Spleen (tissue), 11 donors: ENCODE measurements at regions not wholly inside any gene's neighbourhood (a gene's known extent, or its start where the extent isn't known, plus 50 kb on each side); places are given as distances from the start of the nearest gene placed in this dataset.

Experiments
- DNase-seq: peaks from one replicate; pipeline ENCODE4 v3.0.0-alpha.2; 2020
- H3K27ac ChIP-seq, 8 donors: fragments of 200-600 bp; sonication (generic) in 7 of 8; 1 replicate in 4 of 8; 2 replicates in 4 of 8; pipeline versions ENCODE4 v1.5.0 to v1.8.0; 2016 to 2021; ENCODE audit warnings: inconsistent platforms in 4 of 8, mild to moderate bottlenecking in 4 of 8, moderate library complexity in 1 of 8
- H3K27me3 ChIP-seq, 7 donors: fragments of 200-600 bp; sonication (generic) in 6 of 7; replicated peaks in 1 of 7; 1 replicate in 4 of 7; 2 replicates in 3 of 7; pipeline versions ENCODE4 v1.5.0 to v1.8.0; 2016 to 2021; ENCODE audit warnings: inconsistent platforms in 3 of 7, mild to moderate bottlenecking in 1 of 7
- H3K36me3 ChIP-seq, 6 donors: fragments of 200-600 bp; sonication (generic) in 5 of 6; 1 replicate in 4 of 6; 2 replicates in 2 of 6; pipeline versions ENCODE4 v1.5.0 to v1.8.0; 2016 to 2021; ENCODE audit warnings: inconsistent platforms in 2 of 6
- H3K4me1 ChIP-seq, 6 donors: fragments of 200-600 bp; sonication (generic) in 5 of 6; 1 replicate in 3 of 6; 2 replicates in 3 of 6; pipeline versions ENCODE4 v1.5.0 to v1.8.0; 2016 to 2021; ENCODE audit warnings: inconsistent platforms in 3 of 6
- H3K4me3 ChIP-seq, 8 donors: fragments of 200-600 bp; sonication (generic) in 7 of 8; 1 replicate in 4 of 8; 2 replicates in 4 of 8; pipeline versions ENCODE4 v1.5.0 to v1.8.0; 2016 to 2021; ENCODE audit warnings: inconsistent platforms in 4 of 8, mild to moderate bottlenecking in 4 of 8, moderate library complexity in 2 of 8
- H3K9me3 ChIP-seq, 8 donors: fragments of 200-600 bp; sonication (generic) in 7 of 8; 1 replicate in 4 of 8; 2 replicates in 4 of 8; pipeline versions ENCODE4 v1.5.0 to v1.8.0; 2016 to 2021; ENCODE audit warnings: inconsistent platforms in 4 of 8
- POLR2A ChIP-seq, 3 donors: fragments of 450-650 bp; IDR thresholded peaks; one replicate each; pipeline ENCODE4 v1.5.1; 2017; ENCODE audit warnings: antibody characterized with exemption in 3 of 3, mild to moderate bottlenecking in 1 of 3
- POLR2AphosphoS5 ChIP-seq, 3 donors: sonication (generic); formaldehyde crosslinking; IDR thresholded peaks; one replicate each; pipeline ENCODE4 v1.5.1; 2017; ENCODE audit warnings: antibody characterized with exemption in 3 of 3
- WGBS, 5 donors: extraction: QIAGEN DNeasy Blood & Tissue Kit in 3 of 5; methylation state at CpG; one replicate each; pipeline versions ENCODE4 v1.1.5 to v1.1.7; 2013 to 2018; 5-methylcytosine and 5-hydroxymethylcytosine counted together
- intact Hi-C: fragments of 100-400 bp; cut with DNase I; formaldehyde crosslinking; loops from one replicate; pipeline ENCODE4 v1.15.0; 2023; ENCODE audit warnings: low total_unique reads
- TF ChIP-seq, protein P1 (sequence below), 11 experiments: fragments of 200-600 bp in 7 of 11; fragments of 450-650 bp in 4 of 11; sonication (generic) in 4 of 11; IDR thresholded peaks in 8 of 11; conservative IDR thresholded peaks in 3 of 11; 1 replicate in 7 of 11; 2 replicates in 4 of 11; pipeline versions ENCODE4 v1.4.0 to v1.8.0; 2016 to 2021; ENCODE audit warnings: antibody characterized with exemption in 11 of 11, inconsistent platforms in 4 of 11, mild to moderate bottlenecking in 1 of 11
- donor health status: healthy with polysubstance abuse.
- donor health status: DM: no; HTN: no; CAD: no; lungs with moderate emphysema.
- donor health status: DM: no; HTN: no; CAD: no.
- donor health status: Bipolar disorder and iron deficiency.
- donor health status: healthy.
- donor health status: DM: no; HTN: no; CAD: no.
- donor health status: DM: yes; HTN: yes; CAD: no.

- no peak overlapping the region for H3K4me3 ChIP-seq
- H3K4me1 ChIP-seq: peaks cover 0 to 6% (median 0%) of the 10 kb centered on the region in 6 donors
- H3K9me3 ChIP-seq: no peaks in the 10 kb centered on the region
- H3K27ac ChIP-seq: no peak overlapping the region
- intact Hi-C loops: no loop called here
- TF ChIP-seq POLR2A (IDR thresholded peaks at IDR 0.05): no peak
- TF ChIP-seq POLR2AphosphoS5 (IDR thresholded peaks at IDR 0.05): no peak
- TF ChIP-seq, protein P1, sequence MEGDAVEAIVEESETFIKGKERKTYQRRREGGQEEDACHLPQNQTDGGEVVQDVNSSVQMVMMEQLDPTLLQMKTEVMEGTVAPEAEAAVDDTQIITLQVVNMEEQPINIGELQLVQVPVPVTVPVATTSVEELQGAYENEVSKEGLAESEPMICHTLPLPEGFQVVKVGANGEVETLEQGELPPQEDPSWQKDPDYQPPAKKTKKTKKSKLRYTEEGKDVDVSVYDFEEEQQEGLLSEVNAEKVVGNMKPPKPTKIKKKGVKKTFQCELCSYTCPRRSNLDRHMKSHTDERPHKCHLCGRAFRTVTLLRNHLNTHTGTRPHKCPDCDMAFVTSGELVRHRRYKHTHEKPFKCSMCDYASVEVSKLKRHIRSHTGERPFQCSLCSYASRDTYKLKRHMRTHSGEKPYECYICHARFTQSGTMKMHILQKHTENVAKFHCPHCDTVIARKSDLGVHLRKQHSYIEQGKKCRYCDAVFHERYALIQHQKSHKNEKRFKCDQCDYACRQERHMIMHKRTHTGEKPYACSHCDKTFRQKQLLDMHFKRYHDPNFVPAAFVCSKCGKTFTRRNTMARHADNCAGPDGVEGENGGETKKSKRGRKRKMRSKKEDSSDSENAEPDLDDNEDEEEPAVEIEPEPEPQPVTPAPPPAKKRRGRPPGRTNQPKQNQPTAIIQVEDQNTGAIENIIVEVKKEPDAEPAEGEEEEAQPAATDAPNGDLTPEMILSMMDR (IDR thresholded peaks at IDR 0.05 in 8 of 11, conservative IDR thresholded peaks at IDR 0.05 in 3 of 11): no peak
- WGBS, 5 donors: 67 to 84% (median 78%) methylated on average over 3 of the region's 3 CpGs
- H3K36me3 ChIP-seq: no peaks in the 10 kb centered on the region
- H3K27me3 ChIP-seq: no peaks in the 10 kb centered on the region
- no peak for DNase-seq
Observed at GRCh38 chr13:88461272-88462009, 790.3 kb downstream of the SLITRK5 start.

DNA sequence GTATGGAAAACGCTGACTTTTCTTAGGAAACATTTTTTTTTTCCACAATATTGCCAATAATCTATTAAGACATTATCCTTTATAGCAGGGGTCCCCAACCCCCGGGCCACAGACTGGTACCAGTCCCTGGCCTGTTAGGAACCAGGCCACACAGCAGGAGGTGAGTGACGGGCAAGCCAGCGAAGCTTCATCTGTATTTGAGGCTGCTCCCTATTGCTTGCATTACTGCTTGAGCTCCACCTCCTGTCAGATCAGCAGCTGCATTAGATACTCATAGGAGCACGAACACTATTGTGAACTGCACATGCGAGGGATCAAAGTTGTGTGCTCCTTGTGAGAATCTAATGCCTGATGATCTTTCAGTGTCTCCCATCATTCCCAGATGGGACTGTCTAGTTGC is 793.7 kb downstream of the SLITRK5 start:
- WGBS, 5 donors: 71 to 79% (median 75%) methylated on average over 6 of the region's 6 CpGs
- Histone ChIP-seq H3K9me3 (no peaks in the 10 kb centered on the region), H3K4me1 (no peaks in the 10 kb centered on the region), H3K4me3 (no peak overlapping the region), H3K36me3 (no peaks in the 10 kb centered on the region), H3K27me3 (no peaks in the 10 kb centered on the region), H3K27ac (no peak overlapping the region)
- intact Hi-C loops: no loop called here
- TF ChIP-seq, protein P1 (IDR thresholded peaks at IDR 0.05 in 8 of 11, conservative IDR thresholded peaks at IDR 0.05 in 3 of 11): no peak
- TF ChIP-seq POLR2A (IDR thresholded peaks at IDR 0.05): no peak
- no peak for TF ChIP-seq POLR2AphosphoS5 (IDR thresholded peaks at IDR 0.05)
- DNase-seq: no peak

DNA sequence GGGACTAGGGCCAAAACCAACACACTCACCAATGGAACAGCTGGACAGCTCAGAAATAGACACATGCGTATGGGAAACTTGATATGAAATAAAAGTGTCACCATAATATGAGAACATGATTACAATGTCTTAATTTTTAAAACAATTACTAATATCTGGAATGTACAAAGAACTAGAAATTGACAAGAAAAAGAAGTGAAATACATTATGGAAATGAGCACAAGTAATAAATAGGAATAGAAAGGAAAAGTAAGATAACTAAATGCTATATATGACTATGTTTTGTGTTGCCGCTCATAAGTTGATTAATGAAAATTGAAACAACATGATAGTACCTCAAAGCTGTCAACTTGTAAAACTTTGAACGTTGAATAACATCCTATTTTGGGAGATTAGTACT is 801.1 kb downstream of the SLITRK5 start:
- TF ChIP-seq POLR2AphosphoS5 (IDR thresholded peaks at IDR 0.05): no peak
- TF ChIP-seq, protein P1 (IDR thresholded peaks at IDR 0.05 in 8 of 11, conservative IDR thresholded peaks at IDR 0.05 in 3 of 11): no peak
- no peak for TF ChIP-seq POLR2A (IDR thresholded peaks at IDR 0.05)
- no peaks in the 10 kb centered on the region for H3K4me1 ChIP-seq
- H3K4me3 ChIP-seq: no peak overlapping the region
- no peaks in the 10 kb centered on the region for H3K27me3 ChIP-seq
- WGBS, 5 donors: 63 to 76% (median 73%) methylated on average over 3 of the region's 3 CpGs
- no peak overlapping the region for H3K27ac ChIP-seq
- no peak for DNase-seq
- intact Hi-C loops: no loop called here
- no peaks in the 10 kb centered on the region for H3K36me3 ChIP-seq
- no peaks in the 10 kb centered on the region for H3K9me3 ChIP-seq

DNA sequence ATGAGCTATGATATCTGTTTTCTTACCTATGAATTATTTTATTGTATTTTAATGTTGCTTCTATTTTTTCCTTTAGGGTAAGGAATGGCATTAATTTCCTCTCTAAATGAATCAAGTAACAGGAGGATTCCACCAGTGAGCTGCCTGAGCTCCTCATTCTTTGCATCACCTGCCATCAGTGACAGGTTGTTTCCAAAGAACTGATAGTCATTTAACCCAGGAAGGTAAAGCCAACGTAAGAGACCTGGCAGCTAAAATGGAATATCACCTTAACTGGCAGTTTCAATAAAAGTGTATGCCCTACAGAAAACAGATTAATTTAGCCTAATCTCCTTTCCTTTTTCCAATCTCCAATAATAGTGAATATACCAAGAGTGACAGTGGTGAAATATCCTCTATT is 812.0 kb downstream of the SLITRK5 start:
- Histone ChIP-seq H3K4me3 (no peak overlapping the region), H3K27ac (no peak overlapping the region), H3K4me1 (no peaks in the 10 kb centered on the region), H3K36me3 (no peaks in the 10 kb centered on the region), H3K27me3 (no peaks in the 10 kb centered on the region), H3K9me3 (peaks cover 0 to 29% (median 15%) of the 10 kb centered on the region in 8 donors)
- TF ChIP-seq POLR2AphosphoS5 (IDR thresholded peaks at IDR 0.05): no peak
- TF ChIP-seq POLR2A (IDR thresholded peaks at IDR 0.05): no peak
- TF ChIP-seq, protein P1 (IDR thresholded peaks at IDR 0.05 in 8 of 11, conservative IDR thresholded peaks at IDR 0.05 in 3 of 11): no peak
- intact Hi-C loops: no loop called here
- WGBS, 5 donors: 59 to 83% (median 78%) methylated on average over 1 of the region's 1 CpG
- no peak for DNase-seq
